ENCODE measurements at regions not wholly inside any gene's neighbourhood (a gene's known extent, or its start where the extent isn't known, plus 50 kb on each side); places are given as distances from the start of the nearest gene placed in this dataset.

DNA sequence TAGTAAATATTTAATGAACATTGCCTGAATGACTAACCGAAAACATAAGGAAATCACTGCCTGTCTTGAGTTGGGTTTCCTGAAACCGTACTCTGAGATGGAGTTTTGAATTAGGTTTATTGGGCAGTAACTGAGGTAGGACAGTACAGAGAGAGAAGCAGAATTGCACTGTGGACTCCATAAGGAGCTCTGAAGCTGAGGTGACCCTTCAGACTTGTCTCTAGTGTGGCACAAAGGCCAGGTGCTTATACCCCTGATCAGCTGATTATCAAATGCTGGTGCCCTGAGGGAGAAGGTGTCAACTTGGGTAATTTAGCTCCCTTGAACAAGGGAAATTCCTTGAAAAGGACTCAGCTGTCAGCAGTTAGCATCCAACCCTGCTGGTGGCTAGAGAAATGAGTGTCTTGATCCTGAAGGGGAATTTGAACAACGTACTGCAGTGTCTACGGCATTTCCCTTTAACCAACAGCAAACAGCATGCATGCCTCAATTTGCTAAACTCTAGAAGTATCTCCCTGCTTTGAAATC lies 135.0 kb upstream of the SMARCA2 start:
- TF ChIP-seq, protein P1, sequence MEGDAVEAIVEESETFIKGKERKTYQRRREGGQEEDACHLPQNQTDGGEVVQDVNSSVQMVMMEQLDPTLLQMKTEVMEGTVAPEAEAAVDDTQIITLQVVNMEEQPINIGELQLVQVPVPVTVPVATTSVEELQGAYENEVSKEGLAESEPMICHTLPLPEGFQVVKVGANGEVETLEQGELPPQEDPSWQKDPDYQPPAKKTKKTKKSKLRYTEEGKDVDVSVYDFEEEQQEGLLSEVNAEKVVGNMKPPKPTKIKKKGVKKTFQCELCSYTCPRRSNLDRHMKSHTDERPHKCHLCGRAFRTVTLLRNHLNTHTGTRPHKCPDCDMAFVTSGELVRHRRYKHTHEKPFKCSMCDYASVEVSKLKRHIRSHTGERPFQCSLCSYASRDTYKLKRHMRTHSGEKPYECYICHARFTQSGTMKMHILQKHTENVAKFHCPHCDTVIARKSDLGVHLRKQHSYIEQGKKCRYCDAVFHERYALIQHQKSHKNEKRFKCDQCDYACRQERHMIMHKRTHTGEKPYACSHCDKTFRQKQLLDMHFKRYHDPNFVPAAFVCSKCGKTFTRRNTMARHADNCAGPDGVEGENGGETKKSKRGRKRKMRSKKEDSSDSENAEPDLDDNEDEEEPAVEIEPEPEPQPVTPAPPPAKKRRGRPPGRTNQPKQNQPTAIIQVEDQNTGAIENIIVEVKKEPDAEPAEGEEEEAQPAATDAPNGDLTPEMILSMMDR (IDR thresholded peaks at IDR 0.05; ENCODE audit: poor library complexity) = no peak
- TF ChIP-seq EZH2phosphoT487 (IDR thresholded peaks at IDR 0.05; ENCODE audit: low read depth, severe bottlenecking, unreplicated experiment) = no peak

Measured in hepatocyte (in vitro differentiated cells).